ENCODE measurements at regions not wholly inside any gene's neighbourhood (a gene's known extent, or its start where the extent isn't known, plus 50 kb on each side); places are given as distances from the start of the nearest gene placed in this dataset.

DNA sequence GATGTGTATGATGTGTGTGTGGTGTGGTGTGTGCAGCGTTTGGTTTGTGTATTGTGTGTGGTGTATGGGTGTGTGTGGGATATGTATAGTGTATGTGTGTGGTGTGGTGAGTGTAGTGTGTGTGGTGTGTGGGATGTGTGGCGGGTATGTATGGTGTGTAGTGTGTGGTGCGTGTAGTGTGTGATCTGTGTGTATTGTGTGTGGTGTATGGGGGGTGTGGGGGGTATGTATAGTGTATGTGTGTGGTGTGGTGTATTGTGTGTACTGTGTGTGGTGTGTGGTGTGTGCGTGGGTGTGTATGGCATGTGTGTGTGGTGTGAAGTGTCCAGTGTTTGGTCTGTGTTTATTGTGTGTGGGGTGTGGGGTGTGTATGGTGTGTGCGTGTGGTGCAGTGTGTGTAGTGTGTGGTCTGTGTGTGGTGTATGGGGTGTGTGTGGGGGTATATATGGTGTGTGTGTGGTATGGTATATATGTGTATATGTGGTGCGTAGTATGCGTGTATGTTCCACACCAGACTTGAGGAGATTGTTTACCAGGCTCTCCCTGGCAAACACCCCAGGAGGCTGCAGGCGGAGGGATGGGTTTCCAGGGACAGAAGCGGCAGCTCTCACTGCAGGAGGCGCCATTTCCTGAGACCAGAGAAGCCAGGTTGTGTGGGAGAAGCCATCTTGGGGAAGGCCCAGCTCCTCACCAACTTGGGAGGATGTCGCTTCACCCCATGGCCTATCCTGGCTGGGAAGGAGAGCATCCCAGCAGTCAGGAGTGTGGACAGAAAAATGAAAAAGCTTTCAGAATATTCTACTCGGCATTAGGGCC is 138.1 kb downstream of the NXNL2 start:
- intact Hi-C loops (cut with DNase I), result loop anchor here (1.0 kb wide), 1 partner anchor 15 kb away; no protein-coding TSS in a partner anchor
- no peak for TF ChIP-seq CTCF (IDR thresholded peaks at IDR 0.05)

DNA sequence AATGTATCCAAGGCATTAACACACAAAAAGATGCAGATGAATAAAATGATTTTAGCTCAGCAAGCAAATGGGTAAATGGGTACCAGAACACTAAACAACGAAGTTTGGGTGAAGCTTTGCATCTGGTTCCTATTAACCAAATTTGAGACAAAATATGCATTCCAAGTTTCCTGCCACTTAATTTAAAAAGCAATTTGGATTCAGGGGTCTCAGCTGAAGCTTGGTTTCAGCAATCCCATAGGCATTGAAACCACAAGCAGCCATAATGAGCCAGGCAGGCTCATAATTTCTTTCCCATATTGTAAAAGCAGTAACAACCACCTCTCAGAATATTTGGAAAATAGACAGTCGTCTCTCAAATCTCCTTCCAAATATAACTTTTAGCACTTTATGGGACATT is 138.9 kb downstream of the NXNL2 start:
- Histone ChIP-seq H3K36me3 (no peaks in the 10 kb centered on the region), H3K27me3 (no peaks in the 10 kb centered on the region), H3K9me3 (no peaks in the 10 kb centered on the region), H3K4me1 (no peaks in the 10 kb centered on the region), H3K27ac (no peak overlapping the region), H3K4me3 (no peak overlapping the region)
- no peak for DNase-seq (ENCODE audit: low spot score in 2 of 2)
- intact Hi-C loops (cut with DNase I), result loop anchor here (1.0 kb wide), 1 partner anchor 14 kb away; no protein-coding TSS in a partner anchor
- TF ChIP-seq CTCF (IDR thresholded peaks at IDR 0.05), result no peak

More for the DNA sequence above, 138.1 kb downstream of the NXNL2 start:
- H3K27ac ChIP-seq, result no peak overlapping the region
- H3K4me1 ChIP-seq, result no peaks in the 10 kb centered on the region
- H3K9me3 ChIP-seq, result no peaks in the 10 kb centered on the region
- H3K36me3 ChIP-seq, result no peaks in the 10 kb centered on the region
- DNase-seq (ENCODE audit: low spot score in 2 of 2), result no peak
- no peaks in the 10 kb centered on the region for H3K27me3 ChIP-seq
- no peak overlapping the region for H3K4me3 ChIP-seq

DNA sequence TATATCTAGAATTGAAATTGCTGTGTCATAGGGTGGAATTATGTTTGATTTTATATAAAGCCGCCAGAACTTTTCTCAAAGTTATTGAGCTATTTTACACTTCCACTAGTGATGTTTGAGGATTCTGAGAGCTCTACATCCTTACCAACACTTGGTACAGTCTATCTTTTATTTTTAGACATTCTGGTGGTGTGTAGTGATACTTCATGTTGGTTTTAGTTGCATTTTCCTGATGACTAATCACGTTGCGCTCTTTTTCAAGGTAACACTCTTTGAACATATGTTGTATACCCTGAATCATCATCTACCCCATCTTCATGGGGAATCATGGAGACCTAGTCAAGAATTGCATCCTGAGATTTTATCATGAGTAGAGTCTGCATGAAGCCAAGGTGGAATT is 141.7 kb downstream of the NXNL2 start:
- H3K4me3 ChIP-seq, result no peak overlapping the region
- intact Hi-C loops (cut with DNase I), result no loop called here
- DNase-seq (ENCODE audit: low spot score in 2 of 2), result no peak
- peaks cover 0 to 3% of the 10 kb centered on the region in 2 donors for H3K4me1 ChIP-seq
- H3K27me3 ChIP-seq, result no peaks in the 10 kb centered on the region
- no peak overlapping the region for H3K27ac ChIP-seq
- TF ChIP-seq CTCF (IDR thresholded peaks at IDR 0.05), result no peak
- H3K36me3 ChIP-seq, result no peaks in the 10 kb centered on the region
- H3K9me3 ChIP-seq, result no peaks in the 10 kb centered on the region

DNA sequence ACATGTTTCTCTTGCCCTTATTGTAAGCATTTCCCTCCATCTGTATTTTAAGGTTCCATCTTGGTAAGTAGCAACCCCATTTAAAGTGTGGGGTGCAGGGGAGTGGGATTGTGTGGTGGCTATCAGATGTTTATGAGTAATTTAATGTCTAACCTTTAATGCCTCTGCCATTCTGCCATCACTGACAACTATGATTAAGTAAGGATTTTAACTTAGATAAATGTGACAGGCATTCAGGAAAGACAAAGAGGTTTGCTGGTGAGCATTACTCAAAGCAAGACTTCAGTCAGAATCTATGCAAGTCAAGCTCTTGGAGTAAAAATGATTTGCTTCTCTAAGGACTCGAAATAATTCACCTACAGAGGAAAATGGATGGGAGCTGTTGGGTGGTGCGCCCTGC is 143.0 kb downstream of the NXNL2 start:
- Histone ChIP-seq H3K4me3 (no peak overlapping the region), H3K4me1 (peaks cover 0 to 3% of the 10 kb centered on the region in 2 donors), H3K27ac (no peak overlapping the region), H3K9me3 (no peaks in the 10 kb centered on the region), H3K27me3 (no peaks in the 10 kb centered on the region), H3K36me3 (no peaks in the 10 kb centered on the region)
- no peak for TF ChIP-seq CTCF (IDR thresholded peaks at IDR 0.05)
- DNase-seq (ENCODE audit: low spot score in 2 of 2), result no peak
- intact Hi-C loops (cut with DNase I), result no loop called here

DNA sequence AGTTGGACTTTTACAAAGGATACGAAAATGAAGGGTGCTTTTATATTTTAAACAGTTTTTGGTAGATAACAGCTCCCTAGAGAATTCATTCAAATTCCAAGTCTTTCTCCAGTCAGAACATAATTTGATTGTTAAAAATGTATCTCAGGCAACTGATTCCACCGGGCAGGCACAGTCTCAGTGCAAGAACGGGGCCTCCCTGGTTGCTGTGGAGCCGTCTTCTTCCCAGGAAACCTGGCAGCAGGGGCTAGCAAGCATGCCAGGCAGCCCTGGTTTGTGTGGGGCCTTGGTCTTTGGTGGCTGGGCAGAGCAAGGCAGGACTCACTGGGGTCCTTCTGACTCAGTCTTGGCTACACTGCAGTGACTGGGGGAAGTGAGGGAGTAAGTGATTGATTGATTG is 143.5 kb downstream of the NXNL2 start:
- Histone ChIP-seq H3K4me1 (peaks cover 0 to 3% of the 10 kb centered on the region in 2 donors), H3K27me3 (no peaks in the 10 kb centered on the region), H3K27ac (no peak overlapping the region), H3K4me3 (no peak overlapping the region), H3K9me3 (no peaks in the 10 kb centered on the region), H3K36me3 (no peaks in the 10 kb centered on the region)
- TF ChIP-seq CTCF (IDR thresholded peaks at IDR 0.05), result no peak
- no peak for DNase-seq (ENCODE audit: low spot score in 2 of 2)
- intact Hi-C loops (cut with DNase I), result no loop called here
